GM23338 (cell line): ENCODE measurements at regions not wholly inside any gene's neighbourhood (a gene's known extent, or its start where the extent isn't known, plus 50 kb on each side); places are given as distances from the start of the nearest gene placed in this dataset.

ENCODE experiments used
- ATAC-seq: fragments of 200-7000 bp; cut with Tn5 transposase; 3 replicates; pipeline ENCODE4 v1.9.1; 2020
- DNase-seq: peaks from one replicate; pipeline ENCODE4 v3.0.0-alpha.2; 2015; ENCODE audit warnings: low spot score
- H2AFZ ChIP-seq: fragments of 200-600 bp; sonication (generic); 2 replicates; pipeline ENCODE4 v1.8.0; 2016; ENCODE audit warnings: antibody characterized with exemption, mild to moderate bottlenecking, moderate library complexity
- H3F3A ChIP-seq: fragments of 200-600 bp; sonication (generic); replicated peaks from 2 replicates; pipeline ENCODE4 v1.8.0; 2017; ENCODE audit warnings: antibody characterized with exemption, mixed run types, low read depth
- H3K27ac ChIP-seq: fragments of 200-600 bp; sonication (generic); 2 replicates; pipeline ENCODE4 v1.6.1; 2016; ENCODE audit warnings: low read depth
- H3K27me3 ChIP-seq: fragments of 200-600 bp; sonication (generic); 2 replicates; pipeline ENCODE4 v1.8.0; 2016; ENCODE audit warnings: mild to moderate bottlenecking, mixed run types, moderate library complexity; ENCODE audit not compliant: insufficient read depth
- H3K36me3 ChIP-seq: fragments of 200-600 bp; sonication (generic); 2 replicates; pipeline ENCODE4 v1.8.0; 2016; ENCODE audit warnings: mild to moderate bottlenecking; ENCODE audit not compliant: insufficient read depth
- H3K4me1 ChIP-seq: fragments of 200-600 bp; sonication (generic); 2 replicates; pipeline ENCODE4 v1.8.0; 2016; ENCODE audit warnings: mild to moderate bottlenecking, moderate library complexity; ENCODE audit not compliant: insufficient read depth
- H3K4me2 ChIP-seq: fragments of 200-600 bp; sonication (generic); 2 replicates; pipeline ENCODE4 v1.7.1; 2017; ENCODE audit warnings: mixed run types
- H3K4me3 ChIP-seq: fragments of 200-600 bp; sonication (generic); 2 replicates; pipeline ENCODE4 v1.6.1; 2016; ENCODE audit warnings: mixed run types
- H3K79me2 ChIP-seq: fragments of 200-600 bp; sonication (generic); replicated peaks from 2 replicates; pipeline ENCODE4 v1.8.0; 2017; ENCODE audit warnings: mild to moderate bottlenecking; ENCODE audit not compliant: insufficient read depth
- H3K9me2 ChIP-seq: fragments of 200-600 bp; sonication (generic); 2 replicates; pipeline ENCODE4 v1.8.0; 2017; ENCODE audit not compliant: insufficient read depth
- H4K20me1 ChIP-seq: fragments of 200-600 bp; sonication (generic); replicated peaks from 2 replicates; pipeline ENCODE4 v1.8.0; 2017; ENCODE audit warnings: mild to moderate bottlenecking; ENCODE audit not compliant: insufficient read depth
- H3K27ac Mint-ChIP-seq: 2 replicates; pipeline ENCODE4 v1.8.0; 2020; ENCODE audit warnings: inconsistent platforms, mild to moderate bottlenecking, moderate library complexity, mixed read lengths
- H3K27me3 Mint-ChIP-seq: 3 replicates; pipeline ENCODE4 v1.8.0; 2022; ENCODE audit warnings: low read depth, mild to moderate bottlenecking, moderate library complexity, mixed read lengths, inconsistent platforms; ENCODE audit not compliant: insufficient read depth, poor library complexity
- H3K36me3 Mint-ChIP-seq: 3 replicates; pipeline ENCODE4 v1.8.0; 2021; ENCODE audit warnings: low read depth, mild to moderate bottlenecking, inconsistent platforms, moderate library complexity, mixed read lengths
- H3K4me1 Mint-ChIP-seq: 3 replicates; pipeline ENCODE4 v1.8.0; 2020; ENCODE audit warnings: mild to moderate bottlenecking, inconsistent platforms, mixed read lengths
- H3K4me3 Mint-ChIP-seq: 3 replicates; pipeline ENCODE4 v1.8.0; 2021; ENCODE audit warnings: moderate library complexity, mild to moderate bottlenecking, inconsistent platforms, mixed read lengths
- H3K9me3 Mint-ChIP-seq: 3 replicates; pipeline ENCODE4 v1.8.0; 2020; ENCODE audit warnings: moderate library complexity, mild to moderate bottlenecking, inconsistent platforms, mixed read lengths
- CTCF ChIP-seq, 2 experiments: fragments of 200-600 bp in 1 of 2; sonication (generic) in 1 of 2; conservative IDR thresholded peaks; 2 replicates each; pipeline versions ENCODE4 v1.5.1 to v1.6.1; 2016 to 2017; ENCODE audit warnings: antibody characterized with exemption in 2 of 2, low read depth in 2 of 2, mild to moderate bottlenecking in 2 of 2, moderate library complexity in 1 of 2
- EZH2 ChIP-seq: fragments of 200-600 bp; sonication (generic); IDR thresholded peaks from one replicate; pipeline ENCODE4 v1.8.0; 2017; ENCODE audit warnings: antibody characterized with exemption, mild to moderate bottlenecking, low read depth; ENCODE audit not compliant: unreplicated experiment
- EZH2phosphoT487 ChIP-seq: fragments of 200-600 bp; sonication (generic); IDR thresholded peaks from one replicate; pipeline ENCODE4 v1.8.1; 2018; ENCODE audit warnings: antibody characterized with exemption; ENCODE audit not compliant: unreplicated experiment
- JUNB ChIP-seq: IDR thresholded peaks from one replicate; pipeline ENCODE4 v1.6.1; 2016; ENCODE audit warnings: antibody characterized with exemption; ENCODE audit not compliant: unreplicated experiment
- NANOG ChIP-seq: IDR thresholded peaks from 2 replicates; pipeline ENCODE4 v1.6.1; 2016; ENCODE audit warnings: antibody characterized with exemption, borderline replicate concordance
- POLR2AphosphoS5 ChIP-seq: IDR thresholded peaks from 2 replicates; pipeline ENCODE4 v1.6.1; 2016; ENCODE audit warnings: antibody characterized with exemption, low read depth
- REST ChIP-seq: IDR thresholded peaks from one replicate; pipeline ENCODE4 v1.6.1; 2018; ENCODE audit warnings: antibody characterized with exemption; ENCODE audit not compliant: unreplicated experiment
- STAT1 ChIP-seq: IDR thresholded peaks from one replicate; pipeline ENCODE4 v1.6.1; 2016; ENCODE audit warnings: antibody characterized with exemption; ENCODE audit not compliant: unreplicated experiment
- ZNF331 ChIP-seq: fragments of 250-450 bp; sonication (Bioruptor Pico); IDR thresholded peaks from 2 replicates; pipeline ENCODE4 v1.5.0; 2020; ENCODE audit warnings: low read depth, mild to moderate bottlenecking, moderate library complexity
- ZNF462 ChIP-seq: fragments of 250-450 bp; sonication (Bioruptor Pico); IDR thresholded peaks from 2 replicates; pipeline ENCODE4 v1.5.0; 2020; ENCODE audit warnings: mild to moderate bottlenecking, moderate library complexity

GRCh38 chr3:76505202-76505845, 534.6 kb upstream of the ROBO2 start:
- H3K27me3 Mint-ChIP-seq: no peaks in the 10 kb centered on the region
- Histone ChIP-seq H3F3A (no peaks in the 10 kb centered on the region), H4K20me1 (no peaks in the 10 kb centered on the region), H3K4me2 (no peak overlapping the region), H3K36me3 (no peaks in the 10 kb centered on the region), H3K4me1 (no peaks in the 10 kb centered on the region), H2AFZ (no peak overlapping the region), H3K27me3 (no peaks in the 10 kb centered on the region), H3K79me2 (no peaks in the 10 kb centered on the region), H3K27ac (no peak overlapping the region), H3K4me3 (no peak overlapping the region), H3K9me2 (0 out of 2 replicates have a peak, but pooled peaks cover 3% of the 10 kb centered on the region)
- no peak overlapping the region for H3K4me3 Mint-ChIP-seq
- H3K36me3 Mint-ChIP-seq: no peaks in the 10 kb centered on the region
- no peaks in the 10 kb centered on the region; the same call in 2 of the 3 replicates for H3K9me3 Mint-ChIP-seq
- H3K27ac Mint-ChIP-seq: no peak overlapping the region
- TF ChIP-seq STAT1 (no peak), CTCF (conservative IDR thresholded peaks at IDR 0.05; ENCODE audit: low read depth in 2 of 2) (no peak), ZNF331 (CRISPR knock-in tag) (no peak), REST (no peak), JUNB (no peak), POLR2AphosphoS5 (no peak), ZNF462 (no peak), NANOG (no peak), EZH2phosphoT487 (no peak), EZH2 (no peak)
- no peak for DNase-seq
- no peaks in the 10 kb centered on the region for H3K4me1 Mint-ChIP-seq
- ATAC-seq: no peak
